Caco-2 (cell line): ENCODE measurements at regions not wholly inside any gene's neighbourhood (a gene's known extent, or its start where the extent isn't known, plus 50 kb on each side); places are given as distances from the start of the nearest gene placed in this dataset.

ENCODE experiments used
- BruUV-seq: library from RNA; stranded (reverse); fragments of 400-500 nt; replicated peaks from 2 replicates; lab custom pipeline; 2021; lab: Mats Ljungman, UMichigan
- CTCF ChIA-PET: fragments of 300-600 bp; sonication (Branson Sonifier 250); formaldehyde crosslinking; loops from one replicate; lab custom pipeline; 2022; ENCODE audit warnings: antibody characterized with exemption; lab: Charles Lee
- POLR2A ChIA-PET: fragments of 300-600 bp; sonication (Branson Sonifier 250); formaldehyde crosslinking; loops from one replicate; lab custom pipeline; 2022; ENCODE audit warnings: antibody characterized with exemption; lab: Charles Lee
- DNase-seq, 2 experiments: peaks; one replicate each; pipeline versions ENCODE4 v3.0.0 to v3.0.0-alpha.2; 2020 to 2022
- H3K27me3 ChIP-seq: replicated peaks from 2 replicates; pipeline ENCODE4 v1.6.0; 2011; ENCODE audit warnings: low read length; ENCODE audit not compliant: control insufficient read depth, insufficient read depth
- H3K36me3 ChIP-seq: 2 replicates; pipeline ENCODE4 v1.5.1; 2011; ENCODE audit warnings: low read length; ENCODE audit not compliant: control insufficient read depth, insufficient read depth
- H3K4me1 ChIP-seq: fragments of 250-450 bp; sonication (Bioruptor Pico); 2 replicates; pipeline ENCODE4 v1.5.1; 2020; ENCODE audit warnings: mild to moderate bottlenecking
- H3K4me3 ChIP-seq: 2 replicates; pipeline ENCODE4 v1.5.1; 2011; ENCODE audit warnings: low read depth, mild to moderate bottlenecking, control low read depth, low read length
- H3K9me3 ChIP-seq: fragments of 250-450 bp; sonication (Bioruptor Pico); 2 replicates; pipeline ENCODE4 v1.5.1; 2020; ENCODE audit warnings: mild to moderate bottlenecking, moderate library complexity
- H3K27ac Mint-ChIP-seq: one replicate; pipeline ENCODE4 v1.8.0; 2022; ENCODE audit warnings: mixed read lengths; ENCODE audit not compliant: unreplicated experiment
- H3K27me3 Mint-ChIP-seq: one replicate; pipeline ENCODE4 v1.8.0; 2022; ENCODE audit warnings: mixed read lengths; ENCODE audit not compliant: insufficient read depth, unreplicated experiment
- H3K36me3 Mint-ChIP-seq: one replicate; pipeline ENCODE4 v1.8.0; 2022; ENCODE audit warnings: mild to moderate bottlenecking, mixed read lengths; ENCODE audit not compliant: insufficient read depth, unreplicated experiment
- H3K4me1 Mint-ChIP-seq: one replicate; pipeline ENCODE4 v1.8.0; 2022; ENCODE audit warnings: low read depth, mixed read lengths; ENCODE audit not compliant: unreplicated experiment
- H3K4me3 Mint-ChIP-seq: one replicate; pipeline ENCODE4 v1.8.0; 2022; ENCODE audit warnings: mild to moderate bottlenecking, moderate library complexity, mixed read lengths; ENCODE audit not compliant: unreplicated experiment
- H3K9me3 Mint-ChIP-seq: one replicate; pipeline ENCODE4 v1.8.0; 2022; ENCODE audit warnings: mixed read lengths; ENCODE audit not compliant: unreplicated experiment
- CTCF ChIP-seq, 2 experiments: fragments of 200-600 bp in 1 of 2; IDR thresholded peaks; 1 replicate in 1 of 2; 2 replicates in 1 of 2; pipeline versions ENCODE4 v1.5.1 to v1.8.0; 2011 to 2022; ENCODE audit warnings: antibody characterized with exemption in 1 of 2, control low read depth in 1 of 2, inconsistent platforms in 1 of 2, low read depth in 1 of 2, low read length in 1 of 2, mild to moderate bottlenecking in 1 of 2, moderate library complexity in 1 of 2; ENCODE audit not compliant: insufficient read depth in 1 of 2, severe bottlenecking in 1 of 2, unreplicated experiment in 1 of 2
- intact Hi-C: fragments of 100-400 bp; cut with micrococcal nuclease; formaldehyde crosslinking; loops from one replicate; pipeline ENCODE4 v1.10.0; 2022; ENCODE audit not compliant: unreplicated experiment

- intact Hi-C loops: no loop called here
- DNase-seq: no peak
- no peak overlapping the region for H3K27ac Mint-ChIP-seq
- no peaks in the 10 kb centered on the region for H3K27me3 Mint-ChIP-seq
- H3K4me3 ChIP-seq: no peak overlapping the region
- CTCF ChIA-PET: no interaction called here
- no peak overlapping the region for H3K4me3 Mint-ChIP-seq
- H3K36me3 ChIP-seq: no peaks in the 10 kb centered on the region
- no peaks in the 10 kb centered on the region for H3K4me1 Mint-ChIP-seq
- no peaks in the 10 kb centered on the region for H3K4me1 ChIP-seq
- POLR2A ChIA-PET: no interaction called here
- H3K36me3 Mint-ChIP-seq: no peaks in the 10 kb centered on the region
- no peaks in the 10 kb centered on the region for H3K9me3 Mint-ChIP-seq
- no peaks in the 10 kb centered on the region for H3K9me3 ChIP-seq
- BruUV-seq: no TSS peak
- H3K27me3 ChIP-seq: no peaks in the 10 kb centered on the region
- no peak for TF ChIP-seq CTCF (IDR thresholded peaks at IDR 0.05; ENCODE audit: insufficient read depth in 1 of 2, low read depth in 1 of 2, low read length in 1 of 2, severe bottlenecking in 1 of 2, unreplicated experiment in 1 of 2)
These were observed 102.9 kb upstream of the PRL start for GRCh38 chr6:22399693-22400092.

DNA sequence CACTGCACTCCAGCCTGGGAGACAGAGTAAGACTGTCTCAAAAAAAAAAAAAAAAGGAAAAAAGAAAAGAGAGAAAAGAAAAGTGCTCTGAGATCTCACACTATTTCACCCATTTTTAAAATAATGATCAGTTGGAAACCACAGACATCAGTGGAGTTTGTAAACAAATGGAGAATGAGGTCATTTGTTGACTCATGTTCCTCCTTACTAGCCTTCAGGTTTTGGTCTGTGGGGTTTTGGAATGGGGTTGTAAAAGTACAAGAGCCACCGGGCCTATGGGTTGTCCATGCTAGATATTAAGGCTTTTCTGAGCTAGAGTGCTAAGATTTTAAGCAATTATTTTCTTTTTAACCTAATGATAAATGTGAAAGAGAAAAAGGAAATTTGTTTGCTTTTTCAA, 104.4 kb upstream of the PRL start:
- H3K4me3 ChIP-seq: no peak overlapping the region
- no TSS peak for BruUV-seq
- no peaks in the 10 kb centered on the region for H3K36me3 ChIP-seq
- no peaks in the 10 kb centered on the region for H3K27me3 ChIP-seq
- no peak for TF ChIP-seq CTCF (IDR thresholded peaks at IDR 0.05; ENCODE audit: insufficient read depth in 1 of 2, low read depth in 1 of 2, low read length in 1 of 2, severe bottlenecking in 1 of 2, unreplicated experiment in 1 of 2)
- ChIA-PET POLR2A (no interaction called here), CTCF (no interaction called here)
- H3K36me3 Mint-ChIP-seq: no peaks in the 10 kb centered on the region
- intact Hi-C loops: no loop called here
- no peak overlapping the region for H3K27ac Mint-ChIP-seq
- no peaks in the 10 kb centered on the region for H3K4me1 ChIP-seq
- H3K4me1 Mint-ChIP-seq: no peaks in the 10 kb centered on the region
- no peaks in the 10 kb centered on the region for H3K9me3 ChIP-seq
- no peak overlapping the region for H3K4me3 Mint-ChIP-seq
- DNase-seq: no peak
- H3K9me3 Mint-ChIP-seq: no peaks in the 10 kb centered on the region
- no peaks in the 10 kb centered on the region for H3K27me3 Mint-ChIP-seq

GRCh38 chr6:22401932-22402331, 105.1 kb upstream of the PRL start:
- ChIA-PET CTCF (no interaction called here), POLR2A (no interaction called here)
- intact Hi-C loops: no loop called here
- Histone ChIP-seq H3K27me3 (no peaks in the 10 kb centered on the region), H3K9me3 (no peaks in the 10 kb centered on the region), H3K4me1 (no peaks in the 10 kb centered on the region), H3K36me3 (no peaks in the 10 kb centered on the region), H3K4me3 (no peak overlapping the region)
- BruUV-seq: no TSS peak
- H3K4me3 Mint-ChIP-seq: no peak overlapping the region
- H3K27me3 Mint-ChIP-seq: no peaks in the 10 kb centered on the region
- no peaks in the 10 kb centered on the region for H3K4me1 Mint-ChIP-seq
- TF ChIP-seq CTCF (IDR thresholded peaks at IDR 0.05; ENCODE audit: insufficient read depth in 1 of 2, low read depth in 1 of 2, low read length in 1 of 2, severe bottlenecking in 1 of 2, unreplicated experiment in 1 of 2): no peak
- H3K9me3 Mint-ChIP-seq: no peaks in the 10 kb centered on the region
- H3K27ac Mint-ChIP-seq: no peak overlapping the region
- H3K36me3 Mint-ChIP-seq: no peaks in the 10 kb centered on the region
- no peak for DNase-seq
